ENCODE measurements at regions not wholly inside any gene's neighbourhood (a gene's known extent, or its start where the extent isn't known, plus 50 kb on each side); places are given as distances from the start of the nearest gene placed in this dataset.

DNA sequence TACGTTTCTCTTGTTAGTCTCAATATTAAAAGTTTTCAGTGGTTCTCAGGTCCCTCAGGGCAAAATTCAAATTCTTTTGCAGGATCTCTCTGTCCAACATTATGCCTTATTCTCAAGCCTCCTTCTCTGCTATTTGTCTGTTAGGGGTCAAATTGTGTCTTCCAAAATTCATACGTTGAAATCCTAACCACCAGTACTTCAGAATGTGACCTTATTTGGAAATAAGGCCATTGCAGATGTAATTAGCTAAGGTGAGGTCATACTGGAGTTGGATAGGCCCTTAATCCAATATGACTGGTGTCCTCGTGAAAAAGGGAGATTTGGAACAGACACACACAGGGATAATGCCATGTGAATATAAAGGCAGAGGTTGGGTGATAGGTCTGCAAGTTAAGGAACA, 64.1 kb upstream of the ADGRF1 start:
- no peak for DNase-seq
- in situ Hi-C loops (cut with HindIII; ENCODE audit: low pct_ligation_motif_present, low sequenced_read_pairs): no loop called here
- TF ChIP-seq, protein P1, sequence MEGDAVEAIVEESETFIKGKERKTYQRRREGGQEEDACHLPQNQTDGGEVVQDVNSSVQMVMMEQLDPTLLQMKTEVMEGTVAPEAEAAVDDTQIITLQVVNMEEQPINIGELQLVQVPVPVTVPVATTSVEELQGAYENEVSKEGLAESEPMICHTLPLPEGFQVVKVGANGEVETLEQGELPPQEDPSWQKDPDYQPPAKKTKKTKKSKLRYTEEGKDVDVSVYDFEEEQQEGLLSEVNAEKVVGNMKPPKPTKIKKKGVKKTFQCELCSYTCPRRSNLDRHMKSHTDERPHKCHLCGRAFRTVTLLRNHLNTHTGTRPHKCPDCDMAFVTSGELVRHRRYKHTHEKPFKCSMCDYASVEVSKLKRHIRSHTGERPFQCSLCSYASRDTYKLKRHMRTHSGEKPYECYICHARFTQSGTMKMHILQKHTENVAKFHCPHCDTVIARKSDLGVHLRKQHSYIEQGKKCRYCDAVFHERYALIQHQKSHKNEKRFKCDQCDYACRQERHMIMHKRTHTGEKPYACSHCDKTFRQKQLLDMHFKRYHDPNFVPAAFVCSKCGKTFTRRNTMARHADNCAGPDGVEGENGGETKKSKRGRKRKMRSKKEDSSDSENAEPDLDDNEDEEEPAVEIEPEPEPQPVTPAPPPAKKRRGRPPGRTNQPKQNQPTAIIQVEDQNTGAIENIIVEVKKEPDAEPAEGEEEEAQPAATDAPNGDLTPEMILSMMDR (IDR thresholded peaks at IDR 0.05; ENCODE audit: low read depth, low read length, missing control alignments): no peak
- no peak overlapping the region for H3K27ac ChIP-seq
- H3K36me3 ChIP-seq (replicated peaks): no peaks in the 10 kb centered on the region
- H3K27me3 ChIP-seq (replicated peaks): no peaks in the 10 kb centered on the region
- H3K4me3 ChIP-seq (ENCODE audit: low read depth, low read length): no peak overlapping the region

DNA sequence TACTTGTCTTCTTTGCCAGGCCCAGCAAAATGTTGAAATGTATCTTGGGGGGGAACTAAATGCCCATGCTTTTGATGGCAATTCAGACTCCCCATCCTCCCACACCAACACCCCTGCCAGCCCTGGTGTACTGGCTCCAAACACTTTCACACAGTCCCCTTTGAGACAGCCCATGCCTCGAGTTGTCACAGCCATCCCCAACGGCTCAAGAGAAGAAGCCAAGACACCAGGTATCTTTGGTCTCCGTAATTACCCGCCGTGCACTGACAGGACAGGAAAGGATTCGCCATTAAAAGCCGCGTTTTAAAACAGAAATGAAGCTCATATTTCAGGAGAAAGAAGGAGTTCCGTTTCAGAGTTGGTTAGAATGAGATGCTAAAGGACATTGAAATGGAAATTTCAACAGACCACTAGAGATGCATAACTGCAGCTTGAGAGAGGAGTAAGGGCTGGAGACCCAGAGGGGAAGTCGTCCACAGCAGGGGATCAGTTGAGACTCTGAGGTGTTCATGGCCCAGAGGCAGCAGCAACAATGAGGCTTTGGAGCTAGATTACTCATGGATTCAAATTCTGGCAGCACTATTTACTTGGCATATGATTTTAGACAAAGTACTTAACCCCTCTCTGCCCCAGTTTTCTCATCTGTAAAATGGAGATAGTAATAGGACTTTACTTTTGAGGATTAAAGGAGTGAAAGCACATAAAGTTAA, 63.5 kb upstream of the ADGRF1 start:
- Histone ChIP-seq H3K36me3 (replicated peaks) (no peaks in the 10 kb centered on the region), H3K27me3 (replicated peaks) (no peaks in the 10 kb centered on the region), H3K4me3 (ENCODE audit: low read depth, low read length) (no peak overlapping the region), H3K27ac (no peak overlapping the region)
- no peak for DNase-seq
- in situ Hi-C loops (cut with HindIII; ENCODE audit: low pct_ligation_motif_present, low sequenced_read_pairs): no loop called here
- TF ChIP-seq, protein P1 (IDR thresholded peaks at IDR 0.05; ENCODE audit: low read depth, low read length, missing control alignments): no peak

DNA sequence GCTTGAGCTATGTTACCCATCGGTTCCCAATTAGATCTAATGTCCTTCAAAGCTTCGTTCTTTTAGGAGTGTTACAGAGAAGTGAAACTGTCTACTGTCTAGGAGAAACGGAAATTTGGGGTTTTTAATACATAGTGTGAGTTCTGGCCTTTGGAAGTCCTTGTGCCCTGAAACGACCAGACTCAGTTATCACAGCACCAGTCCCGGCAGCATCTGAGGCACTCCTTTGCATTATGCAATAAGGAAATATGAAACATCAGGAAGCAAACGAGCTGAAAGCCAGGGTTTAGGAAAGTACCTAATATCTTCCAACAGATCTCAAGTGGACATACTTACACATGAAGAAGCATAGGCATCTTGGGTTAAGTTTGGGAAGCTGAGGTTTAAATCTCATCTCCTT, 61.8 kb upstream of the ADGRF1 start:
- peak; percentile 23 for DNase-seq
- no peaks in the 10 kb centered on the region for H3K36me3 ChIP-seq (replicated peaks)
- no peaks in the 10 kb centered on the region for H3K27me3 ChIP-seq (replicated peaks)
- no peak overlapping the region for H3K27ac ChIP-seq
- H3K4me3 ChIP-seq (ENCODE audit: low read depth, low read length): no peak overlapping the region
- in situ Hi-C loops (cut with HindIII; ENCODE audit: low pct_ligation_motif_present, low sequenced_read_pairs): no loop called here
- TF ChIP-seq, protein P1 (IDR thresholded peaks at IDR 0.05; ENCODE audit: low read depth, low read length, missing control alignments): no peak

DNA sequence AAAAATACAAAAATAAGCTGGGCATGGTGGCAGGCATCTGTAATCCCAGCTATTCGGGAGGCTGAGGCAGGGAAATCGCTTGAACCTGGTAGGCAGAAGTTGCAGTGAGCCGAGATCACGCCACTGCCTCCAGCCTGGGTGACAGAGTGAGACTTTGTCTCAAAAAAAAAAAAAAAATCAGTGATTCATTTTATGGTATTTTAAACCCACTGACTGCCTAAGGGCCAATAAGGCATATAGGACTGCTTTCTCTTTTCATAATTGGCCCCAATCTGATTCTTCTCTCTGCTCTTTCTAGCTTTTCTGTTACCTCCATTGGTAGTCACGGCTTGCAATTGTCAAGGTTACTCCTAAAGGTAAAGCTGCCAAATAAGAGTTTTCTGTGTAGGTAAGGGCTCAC, 60.2 kb upstream of the ADGRF1 start:
- no peak for DNase-seq
- Histone ChIP-seq H3K27me3 (replicated peaks) (no peaks in the 10 kb centered on the region), H3K27ac (no peak overlapping the region), H3K4me3 (ENCODE audit: low read depth, low read length) (no peak overlapping the region), H3K36me3 (replicated peaks) (no peaks in the 10 kb centered on the region)
- TF ChIP-seq, protein P1 (IDR thresholded peaks at IDR 0.05; ENCODE audit: low read depth, low read length, missing control alignments): no peak
- in situ Hi-C loops (cut with HindIII; ENCODE audit: low pct_ligation_motif_present, low sequenced_read_pairs): no loop called here

DNA sequence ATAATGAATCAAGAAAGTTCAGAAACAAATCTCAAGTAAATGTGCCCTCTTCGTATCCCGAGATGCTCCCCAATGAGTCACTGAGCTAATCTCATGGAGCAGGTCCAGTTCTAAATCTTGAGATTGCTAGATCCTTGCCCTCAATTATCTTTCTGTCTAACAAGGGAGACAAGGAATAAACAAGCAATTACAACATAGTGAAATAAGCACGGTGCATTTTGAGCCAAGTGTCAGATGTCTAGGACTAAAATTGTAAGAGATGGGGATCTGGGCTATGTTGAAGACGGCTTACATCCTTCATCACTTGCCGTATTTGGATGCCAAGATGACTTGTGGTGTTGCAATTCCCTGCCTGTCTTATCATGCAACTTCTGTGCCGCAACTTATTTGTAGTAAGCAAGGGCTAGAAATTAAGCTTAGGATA, 56.5 kb upstream of the ADGRF1 start:
- TF ChIP-seq, protein P1 (IDR thresholded peaks at IDR 0.05; ENCODE audit: low read depth, low read length, missing control alignments): no peak
- Histone ChIP-seq H3K36me3 (replicated peaks) (no peaks in the 10 kb centered on the region), H3K4me3 (ENCODE audit: low read depth, low read length) (no peak overlapping the region), H3K27ac (no peak overlapping the region), H3K27me3 (replicated peaks) (no peaks in the 10 kb centered on the region)
- in situ Hi-C loops (cut with HindIII; ENCODE audit: low pct_ligation_motif_present, low sequenced_read_pairs): loop anchor here (10.0 kb wide), 1 partner anchor 206 kb away; the partner anchor contains the start of gene TNFRSF21
- no peak for DNase-seq

Data from brain microvascular endothelial cell (primary cell).